Mesothelial cell of epicardium (in vitro differentiated cells): ENCODE measurements at regions not wholly inside any gene's neighbourhood (a gene's known extent, or its start where the extent isn't known, plus 50 kb on each side); places are given as distances from the start of the nearest gene placed in this dataset.

Experiments used
- DNase-seq, 2 experiments: peaks; one replicate each; pipeline ENCODE4 v3.0.0; 2021; ENCODE audit warnings: low spot score in 2 of 2; ENCODE audit not compliant: unreplicated experiment in 2 of 2
- H3K27ac Mint-ChIP-seq: 2 replicates; pipeline ENCODE4 v1.8.0; 2021; ENCODE audit warnings: mixed read lengths
- H3K27me3 Mint-ChIP-seq: 2 replicates; pipeline ENCODE4 v1.8.0; 2021; ENCODE audit warnings: low read depth, mixed read lengths
- H3K36me3 Mint-ChIP-seq: 2 replicates; pipeline ENCODE4 v1.8.0; 2021; ENCODE audit warnings: mixed read lengths
- H3K4me1 Mint-ChIP-seq: 2 replicates; pipeline ENCODE4 v1.8.0; 2021; ENCODE audit warnings: mixed read lengths
- H3K4me3 Mint-ChIP-seq: 2 replicates; pipeline ENCODE4 v1.8.0; 2021; ENCODE audit warnings: mild to moderate bottlenecking, moderate library complexity, mixed read lengths
- H3K9me3 Mint-ChIP-seq: 2 replicates; pipeline ENCODE4 v1.8.0; 2021; ENCODE audit warnings: mixed read lengths
- CTCF ChIP-seq: fragments of 200-600 bp; sonication (generic); IDR thresholded peaks from one replicate; pipeline ENCODE4 v1.5.0; 2021; ENCODE audit warnings: antibody characterized with exemption; ENCODE audit not compliant: unreplicated experiment

- Mint-ChIP-seq H3K27ac (no peak overlapping the region), H3K4me1 (no peaks in the 10 kb centered on the region), H3K4me3 (no peak overlapping the region), H3K27me3 (no peaks in the 10 kb centered on the region), H3K36me3 (no peaks in the 10 kb centered on the region), H3K9me3 (no peaks in the 10 kb centered on the region)
- no peak for TF ChIP-seq CTCF
- DNase-seq: no peak
Measured at GRCh38 chr7:52897288-52897687, 138.1 kb upstream of the POM121L12 start.

GRCh38 chr7:52877240-52877639, 158.2 kb upstream of the POM121L12 start:
- no peak for TF ChIP-seq CTCF
- Mint-ChIP-seq H3K9me3 (peaks cover 8% of the 10 kb centered on the region), H3K4me3 (no peak overlapping the region), H3K27ac (no peak overlapping the region), H3K27me3 (no peaks in the 10 kb centered on the region), H3K36me3 (no peaks in the 10 kb centered on the region), H3K4me1 (no peaks in the 10 kb centered on the region)
- DNase-seq: no peak

GRCh38 chr7:52876402-52876801, 159.0 kb upstream of the POM121L12 start:
- no peaks in the 10 kb centered on the region for H3K36me3 Mint-ChIP-seq
- H3K27ac Mint-ChIP-seq: no peak overlapping the region
- no peak overlapping the region for H3K4me3 Mint-ChIP-seq

GRCh38 chr7:52863652-52864051, 171.8 kb upstream of the POM121L12 start:
- TF ChIP-seq CTCF: no peak
- Mint-ChIP-seq H3K9me3 (peaks cover 43% of the 10 kb centered on the region), H3K27me3 (no peaks in the 10 kb centered on the region), H3K27ac (no peak overlapping the region), H3K4me3 (no peak overlapping the region), H3K4me1 (no peaks in the 10 kb centered on the region), H3K36me3 (peaks cover 8% of the 10 kb centered on the region)
- no peak for DNase-seq

More at GRCh38 chr7:52876402-52876801, 159.0 kb upstream of the POM121L12 start:
- TF ChIP-seq CTCF: no peak
- no peaks in the 10 kb centered on the region for H3K27me3 Mint-ChIP-seq
- no peak for DNase-seq
- peaks cover 14% of the 10 kb centered on the region for H3K9me3 Mint-ChIP-seq
- H3K4me1 Mint-ChIP-seq: no peaks in the 10 kb centered on the region

- H3K4me3 Mint-ChIP-seq: no peak overlapping the region
- no peak overlapping the region for H3K27ac Mint-ChIP-seq
- no peaks in the 10 kb centered on the region for H3K27me3 Mint-ChIP-seq
- peaks cover 8% of the 10 kb centered on the region for H3K36me3 Mint-ChIP-seq
- TF ChIP-seq CTCF: no peak
- H3K4me1 Mint-ChIP-seq: peaks cover 2% of the 10 kb centered on the region
- peaks cover 33% of the 10 kb centered on the region for H3K9me3 Mint-ChIP-seq
- no peak for DNase-seq
Measured at GRCh38 chr7:52862321-52862720, 173.1 kb upstream of the POM121L12 start.

- H3K4me1 Mint-ChIP-seq: peaks cover 9% of the 10 kb centered on the region
- no peak overlapping the region for H3K4me3 Mint-ChIP-seq
- DNase-seq: no peak
- TF ChIP-seq CTCF: no peak
- no peaks in the 10 kb centered on the region for H3K36me3 Mint-ChIP-seq
- H3K27ac Mint-ChIP-seq: no peak overlapping the region
- no peaks in the 10 kb centered on the region for H3K9me3 Mint-ChIP-seq
- no peaks in the 10 kb centered on the region for H3K27me3 Mint-ChIP-seq
Measured at GRCh38 chr7:52857367-52857766, 178.1 kb upstream of the POM121L12 start.
